GM19023 (cell line): ENCODE measurements at regions not wholly inside any gene's neighbourhood (a gene's known extent, or its start where the extent isn't known, plus 50 kb on each side); places are given as distances from the start of the nearest gene placed in this dataset.

Experiments
- ATAC-seq: cut with Tn5 transposase; IDR thresholded peaks from one replicate; pipeline ENCODE4 v1.9.1; 2021; ENCODE audit warnings: mild to moderate bottlenecking, moderate library complexity; ENCODE audit not compliant: unreplicated experiment

DNA sequence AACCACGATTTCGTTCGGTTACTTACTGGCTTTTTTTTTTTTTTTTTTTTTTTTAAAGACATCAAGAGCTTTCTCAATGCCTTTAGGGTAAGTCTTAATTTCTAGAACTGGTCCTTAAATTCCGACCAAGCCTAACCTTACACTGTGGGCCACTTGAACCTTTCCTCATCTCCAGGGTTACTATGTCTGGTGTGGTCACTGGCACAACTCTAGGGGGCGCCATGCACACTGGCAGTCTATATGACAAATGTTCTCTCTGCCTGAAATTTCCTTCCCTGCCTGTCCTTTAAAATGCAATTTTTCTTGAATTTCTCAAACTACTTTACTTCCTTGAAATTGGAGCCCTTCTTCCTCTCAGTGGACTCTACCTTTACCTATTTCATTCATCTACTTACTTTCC is 227.4 kb downstream of the KLF5 start:
- ATAC-seq, result no peak

DNA sequence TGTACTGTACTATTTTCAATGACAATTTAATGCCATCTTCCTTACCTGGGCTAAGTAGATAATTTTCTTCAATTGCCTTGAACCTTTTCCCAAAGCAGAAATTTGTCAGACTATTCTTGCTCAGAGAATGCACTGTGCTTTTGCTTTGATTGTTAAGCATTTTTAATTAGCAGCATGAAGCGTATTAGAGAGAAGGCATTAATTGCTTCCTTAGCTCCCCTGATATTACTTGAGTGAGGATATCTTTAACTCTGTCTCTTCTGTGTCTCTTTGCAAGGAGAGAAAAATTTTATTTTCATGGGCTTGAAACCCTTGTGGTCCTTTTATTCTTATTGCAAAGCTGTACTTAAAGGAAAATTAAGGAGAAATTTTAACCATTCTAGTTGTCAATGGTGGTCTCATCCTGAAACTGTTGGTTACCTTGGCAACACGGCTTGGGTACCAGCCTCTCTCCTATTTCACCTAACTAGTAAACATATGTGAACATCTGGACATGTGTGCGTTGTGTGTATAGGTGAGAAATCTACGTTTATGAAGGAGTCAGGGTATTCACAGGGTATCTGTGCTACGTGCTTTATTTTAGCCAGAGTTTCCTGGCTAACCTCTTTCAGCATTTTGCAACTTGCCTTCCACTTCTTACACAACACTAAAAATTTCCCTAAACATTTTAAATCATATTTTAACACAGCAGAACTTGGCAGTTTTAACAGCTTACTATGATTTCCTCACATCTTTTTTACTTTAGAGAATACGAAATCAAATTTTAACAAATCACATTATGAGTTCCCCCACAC is 225.5 kb downstream of the KLF5 start:
- no peak for ATAC-seq

DNA sequence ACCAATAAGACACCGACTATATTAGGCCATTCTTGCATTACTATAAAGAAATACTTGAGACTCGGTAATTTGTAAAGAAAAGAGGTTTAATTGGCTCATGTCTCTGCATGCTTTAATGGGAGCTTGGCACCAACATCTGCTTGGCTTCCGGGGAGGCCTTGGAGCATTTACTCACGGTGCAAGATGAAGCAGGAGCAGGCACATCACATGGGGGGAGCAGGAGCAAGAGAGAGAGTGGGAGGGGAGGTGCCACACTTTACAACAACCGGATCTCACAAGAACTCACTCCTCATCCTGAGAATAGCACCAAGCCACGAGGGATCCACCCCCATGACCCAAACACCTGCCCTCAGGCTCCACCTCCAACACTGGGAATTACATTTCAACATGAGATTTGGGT is 224.8 kb downstream of the KLF5 start:
- ATAC-seq, result no peak

DNA sequence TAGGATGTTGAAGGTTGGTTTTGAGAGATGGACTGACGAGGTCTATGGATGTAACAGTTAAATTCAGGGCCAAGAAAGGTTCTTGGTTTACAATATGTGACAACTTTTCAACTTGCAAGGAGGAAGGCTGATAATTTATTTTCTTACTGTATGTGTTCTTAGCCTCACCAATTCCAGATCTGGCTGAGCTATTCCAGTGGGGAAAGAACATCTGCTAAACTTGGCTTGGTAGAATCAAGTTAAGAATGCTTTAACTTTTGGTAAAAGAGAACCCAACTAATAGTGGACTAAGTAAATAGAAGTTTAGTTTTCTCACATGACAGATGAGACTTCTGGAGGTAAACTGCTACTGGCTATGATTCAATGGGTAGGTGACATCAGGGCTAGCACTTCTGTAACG is 222.9 kb downstream of the KLF5 start:
- ATAC-seq, result no peak

DNA sequence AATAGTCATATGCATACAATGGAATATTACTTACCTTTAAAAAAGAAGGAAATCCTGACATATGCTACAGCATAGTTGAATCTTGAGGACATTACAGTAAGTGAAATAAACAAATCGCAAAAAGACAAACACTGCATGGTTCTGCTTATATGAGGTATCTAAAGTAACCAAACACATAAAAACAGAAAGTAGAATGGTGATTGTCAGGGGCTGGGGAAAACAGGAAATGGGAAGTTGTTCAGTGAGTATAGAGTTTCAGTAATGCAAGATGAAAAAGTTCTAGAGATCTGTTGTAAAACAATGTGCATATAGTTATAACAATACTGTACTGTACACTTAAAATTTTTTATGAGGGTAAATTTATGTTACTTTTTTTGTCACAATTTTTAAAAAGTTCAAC is 219.4 kb downstream of the KLF5 start:
- ATAC-seq, result no peak

DNA sequence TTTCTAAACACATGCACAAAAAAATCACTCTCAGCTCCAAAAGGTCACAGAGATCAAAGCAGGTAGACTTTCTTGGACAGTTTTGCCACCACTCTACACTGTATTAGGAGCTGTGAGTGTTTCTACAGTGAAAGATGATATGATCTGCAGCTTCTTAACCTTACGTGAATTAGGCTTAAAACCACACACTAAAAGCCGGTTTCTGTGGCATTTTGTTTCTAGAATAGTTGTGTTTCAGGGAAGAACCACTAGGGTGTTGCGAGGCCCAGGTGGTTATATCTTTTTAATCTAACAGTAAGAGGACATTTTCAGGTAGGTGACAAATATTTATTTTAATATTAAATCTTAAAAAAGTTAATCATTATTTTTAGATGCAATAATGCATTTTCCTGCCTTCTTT is 216.4 kb downstream of the KLF5 start:
- ATAC-seq, result no peak

GRCh38 chr13:73274147-73274546 is 215.3 kb downstream of the KLF5 start:
- no peak for ATAC-seq

DNA sequence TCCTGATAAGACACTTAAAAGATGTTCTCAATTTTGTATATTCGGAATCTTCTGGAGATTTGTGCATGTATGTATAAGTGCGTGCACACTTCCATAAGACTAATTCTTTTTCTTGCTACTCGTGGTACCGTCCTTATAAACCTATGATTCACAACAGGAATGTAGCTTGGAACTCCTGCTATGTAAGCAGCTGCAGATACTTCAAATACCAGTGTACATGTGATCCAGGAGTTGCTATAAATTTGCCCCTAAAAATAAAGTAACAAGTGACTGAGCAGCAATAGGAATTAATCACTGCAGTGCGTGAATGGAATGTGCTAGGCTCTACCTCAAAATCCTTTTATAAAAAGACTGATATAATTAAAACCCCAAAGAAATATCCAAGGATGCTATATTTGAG is 214.9 kb downstream of the KLF5 start:
- ATAC-seq, result no peak

DNA sequence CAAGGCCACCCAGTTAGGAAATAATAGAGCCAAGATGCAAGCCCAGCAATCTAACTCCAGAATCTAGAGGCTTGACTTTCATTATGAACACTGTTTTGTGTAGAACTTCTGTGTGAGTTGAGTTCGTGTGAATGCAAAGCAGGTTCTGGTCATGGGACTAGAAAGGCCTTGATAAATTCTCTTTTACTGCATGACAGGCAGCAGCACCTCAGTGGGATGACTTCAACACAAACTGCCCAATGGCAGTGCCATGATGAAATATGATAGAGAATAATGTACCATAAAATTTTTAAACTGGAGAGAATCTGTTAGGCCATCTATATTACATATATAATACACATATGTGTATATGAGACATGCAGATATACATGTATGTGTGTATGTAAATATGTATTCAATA is 214.5 kb downstream of the KLF5 start:
- ATAC-seq, result no peak

DNA sequence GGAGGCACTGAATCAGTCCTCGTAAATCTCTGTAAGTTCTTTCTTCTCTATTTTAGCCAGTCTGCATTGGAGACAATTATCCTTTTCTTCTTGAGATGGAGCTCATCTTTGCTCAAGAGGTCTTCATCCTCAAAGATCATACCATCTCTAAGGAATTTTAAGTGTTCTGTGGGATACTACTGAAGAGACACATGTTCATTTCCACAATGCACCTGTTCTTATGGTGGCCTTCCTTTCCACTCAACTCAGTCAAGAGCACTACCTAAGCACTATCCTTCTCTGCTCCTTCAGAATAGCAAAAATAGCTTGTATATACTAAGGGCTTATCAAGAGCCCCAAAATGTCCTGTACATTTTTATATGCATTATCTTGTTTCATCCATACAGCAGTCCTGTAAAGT is 214.0 kb downstream of the KLF5 start:
- ATAC-seq, result no peak

GRCh38 chr13:73268306-73268705 is 209.5 kb downstream of the KLF5 start:
- no peak for ATAC-seq

DNA sequence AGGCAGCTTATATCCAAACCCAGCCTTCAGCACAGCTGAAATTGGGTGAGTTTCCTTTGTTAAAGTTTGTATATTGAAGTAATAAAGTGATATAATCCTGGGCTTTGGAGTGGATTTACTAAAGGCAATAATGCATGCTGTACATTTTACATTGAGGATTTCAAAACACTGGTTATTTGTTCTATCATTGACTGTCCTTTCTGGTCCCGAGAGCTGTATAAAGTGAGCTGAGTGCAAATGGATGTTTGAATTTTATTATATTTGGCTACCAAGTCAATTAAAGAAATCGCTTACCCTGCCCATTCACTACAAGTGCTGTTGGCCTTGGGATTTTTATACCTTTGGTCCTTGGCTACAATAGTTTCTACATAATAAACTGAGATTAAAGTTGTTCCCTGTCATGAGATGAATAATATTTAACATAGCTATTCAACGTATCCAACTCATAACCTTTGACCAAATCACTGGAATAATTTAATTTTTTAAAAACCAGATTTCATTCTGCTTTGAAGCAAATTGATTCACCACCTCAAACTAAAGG is 207.9 kb downstream of the KLF5 start:
- no peak for ATAC-seq

DNA sequence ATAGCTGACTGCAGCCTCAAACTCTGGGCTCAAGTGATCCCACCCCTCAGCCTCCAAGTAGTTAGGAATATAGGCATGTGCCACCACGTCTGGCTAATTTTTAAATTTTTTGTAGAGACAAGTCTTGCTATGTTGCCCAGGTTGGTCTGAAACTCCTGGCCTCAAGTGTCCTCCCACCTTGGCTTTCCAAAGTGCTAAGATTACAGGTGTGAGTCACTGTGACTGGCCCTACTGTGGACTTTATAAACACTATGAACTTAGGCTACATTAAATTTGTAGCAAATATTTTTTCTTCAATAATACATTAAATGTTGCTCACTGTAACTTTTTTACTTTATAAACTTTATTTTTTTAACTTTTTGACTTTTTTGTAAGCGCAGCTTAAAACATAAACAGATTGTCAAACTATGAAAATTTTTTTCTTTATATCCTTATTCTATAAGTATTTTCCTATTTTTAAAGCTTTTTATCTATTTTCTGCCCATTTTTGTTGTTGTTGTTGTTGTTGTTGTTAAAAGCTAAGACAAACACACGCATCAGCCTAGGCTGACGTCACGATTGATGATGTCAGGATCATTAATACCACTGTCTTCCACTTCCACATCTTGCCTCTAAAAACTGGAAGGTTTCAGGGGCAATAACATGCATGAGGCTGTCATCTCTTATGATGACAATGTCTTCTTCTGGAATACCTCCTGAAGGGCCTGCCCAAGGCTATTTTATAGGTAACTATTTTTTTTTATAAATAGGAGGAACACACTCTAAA is 204.2 kb downstream of the KLF5 start:
- ATAC-seq, result no peak

GRCh38 chr13:73261739-73262216 is 203.0 kb downstream of the KLF5 start:
- no peak for ATAC-seq

GRCh38 chr13:73259061-73260017 is 200.5 kb downstream of the KLF5 start:
- ATAC-seq, result no peak

GRCh38 chr13:73258406-73258805 is 199.6 kb downstream of the KLF5 start:
- ATAC-seq, result no peak

DNA sequence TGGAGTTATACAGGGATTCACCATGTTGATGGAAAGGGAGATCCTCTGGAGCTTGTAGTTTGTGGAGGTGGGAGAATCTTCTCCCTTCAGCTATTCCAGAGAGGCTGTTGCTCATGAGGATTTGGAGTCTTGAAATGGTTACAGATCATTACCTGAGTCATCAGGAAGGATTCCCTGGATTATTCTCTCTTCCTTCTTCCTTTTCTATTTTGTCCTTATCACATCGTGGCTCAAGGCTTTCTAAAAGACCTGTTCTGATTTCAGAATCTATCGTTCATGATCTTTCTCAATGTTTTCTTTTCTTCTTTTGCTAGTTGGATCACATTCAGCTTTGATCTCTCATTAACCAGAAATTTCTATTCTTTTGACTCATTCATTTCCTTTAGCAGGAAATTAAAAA is 196.0 kb downstream of the KLF5 start:
- ATAC-seq, result no peak

DNA sequence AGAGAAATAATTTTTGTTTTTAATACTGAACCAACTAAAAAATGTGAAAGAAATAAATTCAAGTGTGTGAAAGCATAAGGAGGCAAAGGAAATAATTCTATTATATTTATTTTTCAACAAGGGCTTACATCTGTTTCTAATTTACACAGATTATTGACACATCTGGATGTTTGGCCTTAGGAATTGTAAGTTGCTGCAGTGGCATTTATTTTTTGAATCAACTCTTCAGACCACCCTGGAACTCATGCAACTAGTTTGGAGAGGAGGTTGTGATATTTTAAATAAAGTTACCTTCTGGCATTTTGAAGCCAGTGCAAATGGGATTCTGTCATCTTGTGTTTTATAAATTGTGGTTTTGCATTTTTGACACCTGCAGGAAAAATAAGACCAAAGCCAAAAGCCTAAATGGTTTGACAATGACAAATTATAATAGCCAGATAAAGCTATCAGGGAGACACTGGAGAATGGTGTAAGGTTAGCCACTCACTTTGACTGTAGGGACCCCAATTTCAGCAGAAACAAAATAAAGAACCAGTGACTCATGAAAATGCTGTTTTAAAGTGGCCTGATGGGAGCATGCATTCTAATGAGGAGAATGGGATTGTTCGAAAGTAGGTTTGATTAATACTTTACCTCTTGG is 192.9 kb downstream of the KLF5 start:
- no peak for ATAC-seq

DNA sequence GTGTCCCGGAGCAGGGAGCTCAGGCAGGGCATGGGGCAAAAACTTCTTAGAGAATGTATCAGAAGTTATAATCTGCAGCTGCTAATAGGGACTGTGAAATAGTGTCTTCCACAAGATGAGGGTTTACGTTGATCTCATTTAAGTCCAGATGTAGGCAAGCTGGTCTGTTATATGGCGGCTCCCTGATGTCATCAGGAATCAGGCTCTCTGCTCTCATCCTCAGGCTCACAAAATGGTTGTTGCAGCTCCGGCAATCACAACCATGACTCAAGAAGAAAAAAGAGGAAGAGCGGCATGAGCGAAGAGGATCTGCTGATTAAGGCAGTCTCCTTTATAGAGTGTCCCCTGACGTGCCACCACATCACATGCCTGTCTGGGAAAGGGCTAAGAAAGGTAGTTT is 191.3 kb downstream of the KLF5 start:
- ATAC-seq, result no peak
